ENCODE measurements at regions not wholly inside any gene's neighbourhood (a gene's known extent, or its start where the extent isn't known, plus 50 kb on each side); places are given as distances from the start of the nearest gene placed in this dataset.
"Not testable (repeated sequence)": the region's sequence is repeated elsewhere in the genome, so short reads cannot be mapped to it uniquely, and the experiment has no call there.

GRCh38 chr11:134503596-134503995 is 91.6 kb upstream of the B3GAT1 start:
- DNase-seq = no peak

GRCh38 chr11:134503100-134503499 is 91.1 kb upstream of the B3GAT1 start:
- no peak for DNase-seq

- no peak for DNase-seq
These were observed 90.1 kb upstream of the B3GAT1 start for GRCh38 chr11:134502153-134502550.

- no peak for DNase-seq
These were observed 89.5 kb upstream of the B3GAT1 start for GRCh38 chr11:134501406-134502152.

- no peak for DNase-seq
These were observed 88.6 kb upstream of the B3GAT1 start for GRCh38 chr11:134500621-134501020.

- no peak for DNase-seq
These were observed 87.9 kb upstream of the B3GAT1 start for GRCh38 chr11:134499990-134500389.

GRCh38 chr11:134498326-134499139 is 86.5 kb upstream of the B3GAT1 start:
- peak; percentile 22 for DNase-seq

- no peak for DNase-seq
These were observed 85.5 kb upstream of the B3GAT1 start for GRCh38 chr11:134497586-134497985.

- DNase-seq = not testable (repeated sequence)
These were observed 84.0 kb upstream of the B3GAT1 start for GRCh38 chr11:134496058-134496457.

- not testable (repeated sequence) for DNase-seq
These were observed 82.4 kb upstream of the B3GAT1 start for GRCh38 chr11:134494395-134494794.

GRCh38 chr11:134492411-134492810 is 80.4 kb upstream of the B3GAT1 start:
- not testable (repeated sequence) for DNase-seq

GRCh38 chr11:134489728-134490127 is 77.7 kb upstream of the B3GAT1 start:
- DNase-seq = no peak

GRCh38 chr11:134488913-134489312 is 76.9 kb upstream of the B3GAT1 start:
- no peak for DNase-seq

- no peak for DNase-seq
These were observed 76.5 kb upstream of the B3GAT1 start for GRCh38 chr11:134488512-134488911.

GRCh38 chr11:134487696-134488095 is 75.7 kb upstream of the B3GAT1 start:
- DNase-seq = no peak

GRCh38 chr11:134486704-134487103 is 74.7 kb upstream of the B3GAT1 start:
- DNase-seq = no peak

- DNase-seq = no peak
These were observed 74.1 kb upstream of the B3GAT1 start for GRCh38 chr11:134486106-134486505.

- no peak for DNase-seq
These were observed 73.3 kb upstream of the B3GAT1 start for GRCh38 chr11:134485316-134485715.

GRCh38 chr11:134483857-134484256 is 71.8 kb upstream of the B3GAT1 start:
- no peak for DNase-seq

GRCh38 chr11:134483291-134483690 is 71.2 kb upstream of the B3GAT1 start:
- no peak for DNase-seq

GRCh38 chr11:134482865-134483264 is 70.8 kb upstream of the B3GAT1 start:
- DNase-seq = no peak

- DNase-seq = no peak
These were observed 70.0 kb upstream of the B3GAT1 start for GRCh38 chr11:134481933-134482527.

- DNase-seq = no peak
These were observed 69.1 kb upstream of the B3GAT1 start for GRCh38 chr11:134481135-134481534.

All from NCI-H446 treated with DMSO at 0.1 percent for 48 hours (cell line).